ENCODE measurements at regions not wholly inside any gene's neighbourhood (a gene's known extent, or its start where the extent isn't known, plus 50 kb on each side); places are given as distances from the start of the nearest gene placed in this dataset.
A peak's percentile ranks its signal among the peaks of the same experiment; 100 is the strongest.

GRCh38 chr18:2480536-2480935 is 90.8 kb downstream of the METTL4 start:
- H3K4me3 Mint-ChIP-seq, result no peak overlapping the region
- no peaks in the 10 kb centered on the region for H3K4me1 Mint-ChIP-seq (ENCODE audit: low read depth)
- DNase-seq, result no peak
- peaks cover 26% of the 10 kb centered on the region for H3K27me3 Mint-ChIP-seq (ENCODE audit: low read depth)
- H3K9me3 Mint-ChIP-seq, result no peaks in the 10 kb centered on the region
- no peak for ATAC-seq (replicated peaks in 1 of 2)
- no peaks in the 10 kb centered on the region for H3K36me3 Mint-ChIP-seq (ENCODE audit: insufficient read depth in 2 of 2)
- H3K27ac Mint-ChIP-seq, result peak overlapping the region; percentile 4

GRCh38 chr18:2482706-2483475 is 88.4 kb downstream of the METTL4 start:
- H3K27me3 Mint-ChIP-seq (ENCODE audit: low read depth), result peaks cover 30% of the 10 kb centered on the region
- H3K27ac Mint-ChIP-seq, result no peak overlapping the region
- no peaks in the 10 kb centered on the region for H3K9me3 Mint-ChIP-seq
- ATAC-seq (replicated peaks in 1 of 2) (no peak), DNase-seq (no peak)
- no peaks in the 10 kb centered on the region for H3K4me1 Mint-ChIP-seq (ENCODE audit: low read depth)
- no peaks in the 10 kb centered on the region for H3K36me3 Mint-ChIP-seq (ENCODE audit: insufficient read depth in 2 of 2)
- H3K4me3 Mint-ChIP-seq, result no peak overlapping the region

GRCh38 chr18:2485983-2486382 is 85.3 kb downstream of the METTL4 start:
- Mint-ChIP-seq H3K9me3 (peaks cover 0 to 2% of the 10 kb centered on the region in 2 donors), H3K4me1 (ENCODE audit: low read depth) (no peaks in the 10 kb centered on the region), H3K27me3 (ENCODE audit: low read depth) (peaks cover 28% of the 10 kb centered on the region), H3K27ac (no peak overlapping the region), H3K4me3 (no peak overlapping the region), H3K36me3 (ENCODE audit: insufficient read depth in 2 of 2) (no peaks in the 10 kb centered on the region)
- no peak for DNase-seq
- ATAC-seq (replicated peaks in 1 of 2), result no peak

DNA sequence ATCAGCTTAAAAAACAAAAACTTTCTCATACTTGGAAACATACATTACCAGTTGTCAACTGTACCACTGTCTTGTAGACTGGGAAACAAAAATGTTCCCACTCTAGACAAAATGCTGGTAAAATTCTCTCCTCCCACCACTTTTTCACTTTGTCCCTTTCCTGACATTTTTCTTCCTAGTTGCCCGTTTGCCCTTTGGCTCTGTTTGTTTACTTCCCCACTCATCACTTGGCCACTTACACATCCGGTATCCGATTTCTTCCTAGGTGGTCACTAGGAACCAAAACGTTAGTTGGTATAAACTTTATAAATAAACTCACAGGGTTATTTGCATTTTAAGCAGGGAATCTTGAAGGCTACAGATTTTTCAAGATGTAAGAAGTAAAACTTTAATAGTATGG is 84.9 kb downstream of the METTL4 start:
- no peaks in the 10 kb centered on the region for H3K4me1 Mint-ChIP-seq (ENCODE audit: low read depth)
- DNase-seq, result no peak
- ATAC-seq (replicated peaks in 1 of 2), result no peak

More for the DNA sequence above, 84.9 kb downstream of the METTL4 start:
- no peak overlapping the region for H3K27ac Mint-ChIP-seq
- peaks cover 28% of the 10 kb centered on the region for H3K27me3 Mint-ChIP-seq (ENCODE audit: low read depth)
- H3K9me3 Mint-ChIP-seq, result peaks cover 0 to 2% of the 10 kb centered on the region in 2 donors
- no peak overlapping the region for H3K4me3 Mint-ChIP-seq
- H3K36me3 Mint-ChIP-seq (ENCODE audit: insufficient read depth in 2 of 2), result no peaks in the 10 kb centered on the region
